ENCODE measurements at regions not wholly inside any gene's neighbourhood (a gene's known extent, or its start where the extent isn't known, plus 50 kb on each side); places are given as distances from the start of the nearest gene placed in this dataset.

DNA sequence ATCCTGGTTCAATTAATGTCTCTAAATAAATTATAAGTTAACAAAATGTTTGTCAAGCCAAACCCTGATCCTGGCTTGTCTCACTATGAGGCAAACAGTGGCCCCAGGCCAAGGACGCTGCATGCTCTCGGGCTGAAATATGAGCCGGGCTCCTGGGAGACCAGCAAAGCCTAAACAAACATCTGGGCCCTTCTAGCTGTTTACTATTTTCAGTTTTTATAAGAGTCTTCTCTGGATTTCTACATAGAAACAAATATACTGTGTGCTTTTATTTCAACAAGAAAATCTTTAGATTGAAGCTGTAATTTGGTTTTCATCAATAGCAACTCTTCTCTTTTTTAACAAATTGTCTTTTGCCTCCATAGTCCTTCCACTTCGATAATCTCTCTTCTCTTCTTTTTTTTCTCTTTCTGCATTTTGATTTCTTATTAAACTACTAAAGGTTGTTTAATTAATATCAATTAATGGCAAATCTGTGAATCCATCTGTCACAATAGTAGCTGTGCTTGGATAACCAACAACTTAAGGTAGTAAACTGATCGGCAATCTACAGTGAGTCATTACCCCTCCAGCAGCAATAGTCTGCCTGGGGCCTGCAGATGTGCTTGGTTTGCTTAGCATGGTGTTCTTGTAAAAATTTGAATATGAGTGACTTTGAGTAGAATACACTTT is 83.3 kb upstream of the DNAJC1 start:
- no peak for TF ChIP-seq POLR2A (IDR thresholded peaks at IDR 0.05)
- TF ChIP-seq CTCF (IDR thresholded peaks at IDR 0.05) = no peak
